ENCODE measurements at regions not wholly inside any gene's neighbourhood (a gene's known extent, or its start where the extent isn't known, plus 50 kb on each side); places are given as distances from the start of the nearest gene placed in this dataset.

DNA sequence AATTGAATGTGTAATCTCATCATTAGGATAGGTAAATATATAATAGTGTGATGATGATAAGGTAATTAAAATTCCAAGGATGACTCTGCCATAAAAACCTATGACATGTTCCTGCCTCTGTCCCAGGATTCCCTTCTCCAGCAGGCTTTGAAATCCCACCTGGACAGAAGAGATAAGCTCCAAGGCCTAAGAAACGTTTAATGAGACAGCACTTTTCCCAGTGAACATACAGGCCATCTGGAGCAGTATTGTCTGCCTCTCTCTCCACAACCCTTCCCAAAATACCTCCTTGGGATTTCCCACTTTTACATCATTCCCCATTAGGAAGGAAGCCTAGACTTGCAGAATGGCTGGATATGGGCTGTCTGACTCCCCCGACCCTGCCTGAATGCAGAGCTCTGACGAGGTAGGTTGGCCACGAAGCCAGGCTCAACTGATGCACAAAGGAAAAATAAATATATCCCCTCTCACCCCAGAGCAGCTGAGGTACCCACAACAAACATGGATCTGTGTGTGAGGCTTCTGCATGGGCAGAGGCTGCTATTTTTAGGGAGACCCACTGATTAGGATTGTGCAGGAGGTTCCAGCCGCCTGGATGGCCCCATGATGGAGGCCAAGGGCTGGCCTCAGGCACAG lies 71.0 kb downstream of the TMPRSS5 start:
- no peak for DNase-seq

DNA sequence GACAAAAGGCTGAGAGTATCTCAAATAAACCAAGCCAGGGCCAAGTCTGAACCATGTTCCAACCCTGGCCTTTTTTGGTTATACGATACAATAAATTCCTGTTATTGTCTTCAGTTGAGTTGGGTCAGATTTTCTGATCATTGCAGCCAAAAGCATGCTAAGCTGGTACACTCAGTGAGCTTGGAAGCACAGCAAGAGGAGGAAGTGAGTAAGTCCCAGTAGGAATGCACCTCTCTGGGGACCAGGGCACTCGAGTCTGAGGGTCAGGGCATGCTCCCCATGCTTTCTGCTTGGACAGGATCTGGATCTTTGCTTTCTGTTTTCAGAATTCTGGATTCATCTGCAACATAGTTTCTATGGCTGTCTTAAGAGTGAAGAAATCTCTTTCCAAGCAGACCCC lies 73.1 kb downstream of the TMPRSS5 start:
- no peak for DNase-seq

DNA sequence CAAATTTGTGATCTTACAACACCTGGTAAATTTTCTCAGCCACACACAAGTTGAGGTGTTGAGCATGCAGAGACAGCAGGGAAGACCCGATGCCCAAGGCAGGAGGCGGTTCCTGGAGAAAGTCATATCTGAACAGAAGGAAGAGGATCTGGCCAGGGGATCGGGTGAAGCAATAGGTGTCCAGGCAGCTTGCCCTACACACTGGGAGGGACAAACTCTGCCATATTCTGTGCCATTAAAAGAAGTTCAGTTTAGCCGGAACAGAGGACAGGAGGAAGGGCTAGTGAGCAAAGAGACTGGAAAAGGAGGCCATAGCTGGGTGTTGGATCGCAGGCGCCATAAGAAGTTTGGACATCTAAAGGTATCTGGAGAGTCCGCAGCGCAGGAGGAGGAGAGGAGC lies 76.5 kb downstream of the TMPRSS5 start:
- DNase-seq, result no peak

DNA sequence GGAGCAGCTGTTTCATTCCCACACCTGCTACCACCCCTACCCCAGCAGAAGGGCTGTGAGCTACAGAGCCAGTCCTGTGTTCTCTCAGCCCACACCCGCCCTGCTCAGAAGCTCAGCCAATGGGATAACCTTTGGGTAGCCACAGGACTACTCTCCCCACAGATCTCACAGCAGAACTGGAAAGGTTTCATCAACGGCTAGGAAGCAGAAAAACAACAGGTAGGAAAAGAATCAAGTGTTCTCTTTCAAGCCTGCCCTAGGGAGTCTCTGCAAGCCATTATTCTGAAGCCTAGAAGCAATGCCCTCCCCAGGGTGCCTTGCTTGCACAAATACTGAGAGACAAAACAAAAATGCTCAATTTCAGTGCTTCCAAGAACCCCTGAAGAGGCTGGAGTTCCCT lies 77.2 kb downstream of the TMPRSS5 start:
- DNase-seq, result no peak

DNA sequence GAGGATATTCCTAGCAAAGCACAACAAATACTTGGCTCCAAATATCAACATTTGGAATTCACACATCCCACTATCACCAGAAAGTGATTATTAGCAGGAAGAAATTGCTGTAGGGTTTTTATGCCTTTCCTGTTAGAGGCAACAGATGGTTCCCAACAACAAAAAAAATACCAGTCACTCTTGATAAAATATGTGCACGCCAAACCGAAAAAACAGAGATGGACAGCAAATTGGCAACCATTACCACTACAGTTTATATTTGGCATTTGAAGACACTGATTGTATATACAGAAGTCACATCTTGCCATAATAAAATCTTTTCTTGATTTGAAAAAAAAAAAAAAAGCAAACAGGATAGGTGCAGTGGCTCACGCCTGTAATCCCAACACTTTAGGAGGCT lies 78.2 kb downstream of the TMPRSS5 start:
- DNase-seq, result no peak

DNA sequence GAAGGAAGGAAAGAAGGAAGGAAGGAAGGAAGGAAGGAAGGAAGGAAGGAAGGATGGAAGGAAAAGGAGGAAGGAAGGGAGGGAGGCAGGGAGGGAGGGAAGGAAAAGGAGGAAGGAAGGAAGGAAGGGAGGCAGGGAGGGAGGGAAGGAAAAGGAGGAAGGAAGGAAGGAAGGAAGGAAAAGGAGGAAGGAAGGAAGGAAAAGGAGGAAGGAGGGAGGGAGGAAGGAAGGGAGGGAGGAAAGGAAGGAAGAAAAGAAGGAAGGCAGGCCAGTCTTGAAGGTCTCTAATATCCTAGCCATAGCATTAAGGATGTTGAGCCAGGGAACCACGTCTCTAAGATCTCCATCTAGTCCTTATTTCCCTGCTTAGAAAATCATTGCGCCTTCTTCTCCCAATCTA lies 78.8 kb downstream of the TMPRSS5 start:
- DNase-seq, result no peak

DNA sequence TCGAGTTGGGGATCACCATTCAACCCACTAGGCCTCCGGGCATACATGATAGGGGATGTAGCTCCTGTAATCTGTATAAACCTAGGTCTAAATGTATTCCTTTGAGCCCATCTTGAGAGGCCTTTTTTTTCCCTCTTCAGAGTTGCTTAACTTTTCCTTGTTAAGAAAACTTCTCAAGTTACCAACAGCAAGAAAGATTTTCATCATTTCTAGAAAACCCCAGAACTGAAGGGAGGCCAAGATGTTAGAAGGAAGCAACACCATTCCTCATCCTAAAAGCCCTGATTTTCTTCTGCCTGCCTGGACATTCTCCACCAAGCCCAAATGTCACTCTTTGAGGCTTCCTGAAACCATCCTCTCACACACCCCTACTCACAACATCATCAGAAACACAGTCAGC lies 79.4 kb downstream of the TMPRSS5 start:
- DNase-seq, result no peak

DNA sequence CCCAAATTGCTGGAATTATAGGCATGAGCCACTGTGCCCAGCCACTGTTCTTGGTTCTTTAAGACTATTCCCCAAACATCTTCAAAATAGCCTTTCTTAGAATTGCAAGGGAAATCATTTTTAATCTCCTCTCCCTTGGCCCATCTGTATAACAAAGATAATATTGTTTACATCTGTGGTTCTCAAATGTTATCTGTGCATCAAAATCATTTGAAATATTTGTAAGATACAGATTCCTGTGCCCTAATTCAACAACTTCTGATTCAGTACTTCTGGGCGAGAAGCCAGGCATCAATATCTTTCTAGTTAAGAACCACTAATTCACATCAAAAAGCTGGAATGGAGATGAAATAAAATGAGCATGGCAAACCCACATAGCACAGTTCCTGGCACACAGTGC lies 83.0 kb downstream of the TMPRSS5 start:
- no peak for DNase-seq

DNA sequence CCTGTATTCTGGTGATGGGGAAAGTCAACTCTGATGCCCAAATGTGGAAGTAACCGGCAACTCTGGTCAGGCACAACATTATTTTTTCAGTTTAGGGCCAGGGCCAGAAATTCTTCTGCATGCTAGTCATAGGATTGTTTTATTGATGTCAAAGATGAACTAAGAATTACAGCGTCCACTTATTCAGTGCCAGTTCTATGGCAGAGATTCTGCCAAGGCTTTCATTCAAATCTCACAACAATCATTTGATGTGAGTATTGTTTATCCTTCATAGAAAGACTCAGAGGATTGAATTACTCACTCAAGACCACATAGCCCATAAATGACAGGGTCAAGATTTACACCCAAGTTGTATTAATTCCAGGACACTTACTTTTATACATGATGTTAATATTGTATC lies 87.7 kb downstream of the TMPRSS5 start:
- DNase-seq, result no peak

DNA sequence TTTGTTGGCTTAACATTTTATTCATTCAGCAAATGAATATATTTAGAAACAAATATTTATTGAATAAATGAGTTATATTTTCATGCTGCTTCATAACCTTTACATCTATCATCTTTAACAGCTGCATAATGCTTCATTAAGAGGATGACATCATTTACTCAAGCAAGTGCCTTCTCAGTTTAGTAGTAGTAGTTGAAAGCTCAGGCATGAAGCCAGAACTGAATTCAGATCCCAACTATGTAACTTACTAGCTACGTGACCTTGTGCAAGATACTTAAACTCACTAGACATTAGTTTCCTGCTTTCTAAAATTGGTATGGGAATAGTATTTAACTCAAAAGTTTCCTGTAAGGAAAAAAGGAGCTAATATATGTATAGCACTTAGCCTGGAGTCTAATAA lies 90.3 kb downstream of the TMPRSS5 start:
- no peak for DNase-seq

DNA sequence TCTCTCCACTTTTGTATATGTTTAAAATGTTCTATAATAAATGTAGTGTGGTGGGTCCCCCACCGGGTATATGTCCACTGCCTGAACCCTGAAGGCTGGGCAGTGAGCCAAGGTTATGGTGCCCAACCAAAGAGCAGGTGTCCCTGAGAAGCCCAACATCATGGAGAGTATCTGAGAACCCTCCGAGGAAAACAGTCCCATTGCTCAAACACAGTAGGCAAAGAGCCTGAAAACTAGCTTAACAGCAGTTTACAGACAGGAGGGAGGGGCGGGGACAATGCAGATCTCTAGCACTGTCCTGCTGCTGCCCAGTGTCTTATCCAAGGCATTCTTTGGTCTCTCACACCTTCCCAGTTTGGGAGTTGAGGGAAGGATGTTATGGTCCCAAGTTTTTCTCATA lies 91.0 kb downstream of the TMPRSS5 start:
- DNase-seq, result no peak

DNA sequence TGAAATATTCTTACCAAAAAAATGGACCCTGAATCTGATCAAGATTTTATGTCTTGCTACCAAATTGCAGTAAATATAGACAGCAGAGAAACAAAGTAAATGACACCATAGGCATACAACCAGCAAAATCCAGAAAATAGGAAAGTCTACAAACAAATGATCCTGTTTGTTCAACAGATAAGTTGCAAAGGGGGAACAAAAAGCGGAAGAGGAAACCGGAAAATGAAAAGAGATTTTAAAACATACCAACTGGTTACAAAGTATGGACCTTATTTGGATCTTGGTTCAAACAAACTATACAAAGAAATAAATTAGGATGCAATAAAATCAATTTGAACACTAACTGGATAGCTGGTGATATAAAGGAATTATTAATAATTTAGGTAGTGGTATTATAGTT lies 92.0 kb downstream of the TMPRSS5 start:
- DNase-seq, result no peak

DNA sequence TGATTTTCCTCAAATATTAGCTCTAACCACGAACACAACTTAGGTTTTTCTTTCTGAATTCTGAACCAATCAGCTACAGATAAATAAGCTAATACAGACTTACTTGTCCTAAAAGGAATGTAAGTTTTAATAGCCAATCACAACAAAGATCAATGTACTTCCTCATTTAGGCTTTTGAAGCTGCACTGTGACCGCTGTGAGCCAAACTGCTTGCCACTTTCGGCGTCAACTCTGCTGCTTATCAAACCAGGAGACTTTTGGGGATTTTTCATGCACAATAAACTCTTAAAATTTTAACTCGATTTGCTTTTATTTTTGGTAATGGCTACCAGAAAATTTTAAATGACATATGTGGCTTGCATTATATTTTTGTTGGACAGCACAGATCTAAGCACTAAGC lies 92.5 kb downstream of the TMPRSS5 start:
- peak; percentile 28 for DNase-seq

DNA sequence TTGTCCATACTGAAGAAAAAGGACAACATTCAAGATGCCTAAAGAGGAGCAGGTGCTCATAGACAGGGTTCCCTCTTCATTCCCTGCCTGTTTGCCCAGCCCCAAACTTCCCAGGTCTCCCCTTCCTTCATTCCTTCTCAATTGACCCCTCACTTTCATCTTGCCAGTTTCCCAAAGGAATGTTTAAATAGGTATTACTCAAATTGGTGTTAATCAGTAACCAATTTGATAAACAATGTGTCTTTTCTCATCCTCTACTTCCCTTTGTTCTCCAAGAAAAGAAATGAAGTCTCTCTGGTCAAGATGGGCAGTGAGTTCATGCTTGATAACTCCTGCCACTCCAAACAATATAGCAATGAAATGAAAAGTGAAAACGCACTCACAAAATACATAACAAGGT lies 101.9 kb downstream of the TMPRSS5 start:
- DNase-seq, result no peak

DNA sequence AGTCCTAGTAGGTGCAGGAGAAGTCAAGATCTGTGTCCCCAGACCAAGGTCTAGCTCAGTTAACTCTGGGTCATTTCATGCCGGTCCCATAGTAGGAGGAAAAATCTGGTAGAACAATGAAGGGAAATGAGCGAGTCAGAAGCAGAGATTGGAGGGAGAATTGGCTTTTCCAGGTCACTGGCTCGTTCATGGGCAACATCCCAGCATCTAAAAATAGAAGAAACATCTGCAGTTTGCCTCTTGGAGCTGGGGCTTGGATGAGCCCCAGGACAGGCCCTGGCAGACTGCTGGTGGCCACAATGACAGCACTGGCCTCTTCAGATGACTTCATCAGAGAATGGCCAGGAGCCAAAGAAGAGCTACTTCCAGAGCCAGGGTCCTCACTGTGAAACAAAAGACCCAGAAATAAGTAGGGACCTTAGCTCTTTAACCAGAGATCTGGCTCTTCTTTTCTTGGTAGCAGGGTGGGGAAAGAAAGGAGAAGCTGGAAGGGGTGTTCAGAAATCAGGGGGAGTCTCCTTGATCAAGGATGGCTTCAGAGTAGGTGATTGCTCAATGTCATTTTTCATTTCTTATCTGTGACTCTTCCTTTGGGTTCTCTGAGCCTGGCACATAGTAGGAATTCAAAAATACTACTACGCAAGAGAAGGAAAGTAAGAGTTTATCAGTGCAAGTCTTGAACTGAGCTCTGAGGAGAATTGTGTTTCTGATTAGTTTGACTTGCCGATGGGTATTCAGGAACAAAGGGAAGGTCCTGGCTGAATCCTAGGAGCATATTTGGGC lies 102.6 kb downstream of the TMPRSS5 start:
- no peak for DNase-seq

DNA sequence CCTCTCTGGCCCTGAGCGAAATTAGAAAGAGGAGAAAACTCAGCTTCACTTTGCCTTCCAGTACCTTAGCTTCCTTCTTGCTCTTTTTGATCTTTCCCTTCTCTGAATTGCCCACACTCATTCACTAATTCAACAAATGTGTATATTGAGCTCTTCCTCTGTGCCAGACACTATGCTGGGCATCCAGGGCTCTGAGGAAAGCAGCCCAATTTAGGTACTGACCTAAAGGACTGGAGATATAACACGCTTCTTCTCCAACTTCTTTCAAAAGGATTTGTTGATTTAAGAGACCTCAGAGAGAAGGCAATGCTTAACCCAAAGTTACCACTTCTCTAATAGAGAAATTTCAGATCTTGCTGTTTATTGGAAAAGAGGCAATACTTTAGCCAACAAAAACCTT lies 103.6 kb downstream of the TMPRSS5 start:
- DNase-seq, result no peak

DNA sequence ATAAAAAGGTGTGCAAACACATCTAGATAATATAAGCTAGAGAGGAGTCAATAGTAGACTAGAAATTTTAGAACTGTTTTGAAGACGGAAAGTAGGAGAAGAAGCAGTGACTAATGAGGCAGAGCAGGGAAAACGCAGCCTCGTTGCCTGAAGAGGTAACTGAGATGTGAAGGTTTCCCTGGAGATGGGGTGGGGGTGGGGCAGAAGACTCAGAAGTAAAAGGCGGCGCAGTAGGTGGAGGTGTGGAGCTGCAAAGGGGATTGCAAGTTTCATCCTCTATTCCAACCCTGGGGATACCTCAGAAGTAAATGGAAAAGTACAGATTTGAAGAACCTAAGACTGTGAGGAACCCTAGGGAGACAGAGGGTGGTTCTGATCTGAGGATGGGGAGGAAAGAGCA lies 109.5 kb downstream of the TMPRSS5 start:
- no peak for DNase-seq

DNA sequence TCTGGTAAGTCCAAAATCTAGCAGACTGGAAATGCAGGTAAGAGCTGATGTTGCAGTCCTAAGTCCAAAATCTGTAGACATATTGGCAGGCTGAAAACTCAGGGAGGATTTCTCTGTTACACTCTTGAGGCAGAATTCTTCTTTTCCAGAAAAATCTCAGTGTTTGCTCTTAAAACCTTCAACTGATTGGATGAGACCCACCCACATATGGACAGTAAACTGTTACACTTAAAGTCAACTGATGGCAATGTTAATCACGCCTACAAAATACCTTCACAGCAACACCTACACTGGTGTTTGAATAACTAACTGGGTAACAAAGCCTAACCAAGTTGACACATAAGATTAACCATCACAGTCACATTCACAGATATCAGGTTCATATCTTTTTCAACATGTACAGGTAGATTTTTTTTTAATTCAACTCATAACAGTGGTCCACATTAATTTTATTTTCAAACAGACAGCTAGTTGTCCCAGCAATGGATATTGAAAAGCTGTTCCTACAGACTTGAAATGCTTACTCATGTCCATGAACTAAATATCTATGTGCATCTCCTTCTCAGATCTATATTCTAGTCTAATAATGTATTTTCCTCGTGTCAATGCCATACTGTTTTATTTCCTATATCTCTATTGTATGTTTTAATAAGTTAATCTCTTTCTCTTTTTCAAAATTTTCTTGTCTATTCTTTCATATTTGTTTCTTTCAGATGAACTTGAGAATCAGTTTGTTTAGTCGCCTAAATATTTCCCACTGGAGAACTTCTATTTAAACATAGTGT lies 110.1 kb downstream of the TMPRSS5 start:
- DNase-seq, result no peak

DNA sequence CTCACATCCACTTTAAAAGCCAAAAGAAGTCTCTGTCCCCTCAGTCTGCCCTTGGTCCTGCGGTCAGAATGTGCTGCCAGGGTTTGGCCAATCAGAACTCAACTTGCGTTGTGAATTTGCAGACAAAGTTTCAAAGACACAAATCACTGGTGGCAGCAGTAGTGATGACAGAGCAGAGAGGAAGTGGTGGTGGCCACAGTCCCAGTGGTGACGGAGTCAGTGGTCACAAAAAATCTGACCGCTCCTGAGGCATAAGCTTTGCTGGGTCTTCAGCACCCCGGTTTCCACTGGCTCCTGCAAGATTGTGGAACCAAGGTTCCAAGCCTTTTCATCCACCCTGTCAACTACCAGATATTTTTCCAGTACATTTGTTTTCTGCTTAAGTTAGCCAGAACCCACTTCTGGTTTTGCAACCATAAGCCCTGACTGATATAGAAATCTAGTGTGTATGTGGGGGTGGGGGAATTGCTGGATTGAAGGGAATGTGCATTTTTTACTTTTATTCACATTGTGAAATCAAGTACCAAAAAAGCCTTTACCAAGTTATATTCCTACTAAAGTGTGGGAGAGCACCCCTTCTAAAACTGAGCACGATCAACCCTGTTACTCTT lies 112.3 kb downstream of the TMPRSS5 start:
- no peak for DNase-seq

DNA sequence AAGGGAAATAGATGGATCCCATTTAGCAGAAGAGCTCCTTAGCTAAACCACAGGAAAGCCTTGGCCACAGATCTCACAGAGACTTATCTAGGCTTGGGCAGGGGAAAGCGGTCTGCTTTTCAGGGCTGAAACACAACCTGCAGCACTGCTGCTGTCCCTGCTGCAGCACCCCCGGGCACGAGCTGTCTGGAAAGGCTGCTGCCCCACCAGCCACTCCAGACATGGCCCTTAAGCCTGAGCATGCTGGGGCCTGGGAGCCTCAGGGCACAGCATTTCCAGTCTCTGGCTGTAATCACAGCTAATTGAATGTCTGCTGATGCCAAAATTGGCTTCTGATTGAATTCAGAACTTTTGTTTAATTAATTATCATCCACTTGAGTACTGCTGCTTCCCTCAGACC lies 115.0 kb downstream of the TMPRSS5 start:
- DNase-seq, result no peak

DNA sequence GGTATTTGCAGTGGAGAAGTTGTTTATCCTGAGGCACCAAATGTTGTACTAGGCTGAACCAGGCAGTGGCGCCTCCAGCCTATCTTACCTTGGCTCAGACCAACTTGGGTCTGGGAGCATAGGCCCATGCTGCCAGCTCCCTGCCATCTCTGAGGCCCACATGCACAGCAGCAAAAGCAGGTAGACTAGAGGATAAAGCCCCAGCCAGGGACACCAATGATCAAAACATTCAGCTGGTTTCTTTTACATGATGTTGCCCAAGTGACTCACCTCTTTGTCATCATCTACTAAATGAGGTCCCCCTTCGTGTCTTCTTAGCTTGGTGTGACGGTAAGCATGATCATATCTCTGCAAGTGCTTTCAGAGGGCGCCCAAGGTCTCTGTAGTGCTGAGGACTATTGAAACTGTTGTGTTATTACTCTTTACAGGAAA lies 112.1 kb upstream of the DRD2 start:
- peak; percentile 5 for DNase-seq

DNA sequence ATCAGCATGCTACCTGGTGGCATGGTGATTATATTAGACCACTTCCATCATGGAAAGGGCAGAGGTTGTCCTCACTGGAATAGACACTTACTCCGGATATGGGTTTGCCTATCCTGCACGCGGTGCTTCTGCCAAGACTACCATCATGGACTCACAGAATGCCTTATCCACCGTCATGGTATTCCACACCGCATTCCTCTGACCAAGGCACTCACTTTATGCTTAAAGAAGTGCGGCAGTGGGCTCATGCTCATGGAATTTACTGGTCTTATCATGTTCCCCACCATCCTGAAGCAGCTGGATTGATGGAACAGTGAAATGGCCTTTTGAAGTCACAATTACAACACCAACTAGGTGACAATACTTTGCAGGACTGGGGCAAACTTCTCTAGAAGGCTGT lies 109.2 kb upstream of the DRD2 start:
- DNase-seq, result no peak

DNA sequence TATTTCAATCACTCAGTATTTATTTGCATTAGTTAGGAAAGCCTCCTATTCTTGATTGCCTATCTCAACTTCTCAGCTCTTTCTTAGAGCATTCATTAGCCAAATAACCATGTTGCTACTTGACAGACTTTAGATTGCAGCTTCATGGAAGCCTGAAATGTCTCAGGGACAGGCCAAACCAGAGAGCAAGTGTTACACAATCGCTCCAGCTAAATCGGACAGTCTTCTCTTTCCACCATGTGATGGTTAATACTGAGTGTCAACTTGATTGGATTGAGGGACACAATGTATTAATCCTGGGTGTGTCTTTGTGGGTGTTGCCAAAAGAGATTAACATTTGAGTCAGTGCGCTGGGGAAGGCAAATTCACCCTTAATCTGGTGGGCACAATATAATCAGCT lies 106.5 kb upstream of the DRD2 start:
- no peak for DNase-seq

All from hematopoietic multipotent progenitor cell treated with erythropoietin and hydrocortisone succinate and interleukin-3 and kit ligand, for 8 days (in vitro differentiated cells).